ENCODE measurements at regions not wholly inside any gene's neighbourhood (a gene's known extent, or its start where the extent isn't known, plus 50 kb on each side); places are given as distances from the start of the nearest gene placed in this dataset.

DNA sequence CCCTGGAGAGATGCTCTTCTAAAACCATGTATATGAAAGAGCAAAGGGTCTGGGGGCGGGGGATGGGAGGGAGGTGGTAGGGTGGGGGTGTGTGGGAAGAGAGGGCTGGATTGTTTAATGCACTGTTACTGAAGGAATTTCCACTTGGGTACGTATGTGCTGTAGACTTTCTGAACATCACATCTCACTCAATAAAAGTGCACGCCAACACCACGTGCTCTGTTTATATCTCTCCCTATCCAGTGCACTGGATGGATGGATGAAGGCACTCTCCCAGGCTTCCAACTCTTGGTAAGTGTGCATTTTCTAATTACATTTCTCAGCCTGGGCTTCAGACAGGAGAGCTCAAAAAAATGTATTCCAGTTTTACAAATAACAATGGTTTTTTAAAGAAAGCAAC, 184.3 kb upstream of the SIX2 start:
- TF ChIP-seq POLR2AphosphoS5 (IDR thresholded peaks at IDR 0.05; ENCODE audit: low read depth, low read length) (no peak), POLR2A (IDR thresholded peaks at IDR 0.05; ENCODE audit: low read depth, low read length) (no peak)
